ENCODE measurements at regions not wholly inside any gene's neighbourhood (a gene's known extent, or its start where the extent isn't known, plus 50 kb on each side); places are given as distances from the start of the nearest gene placed in this dataset.

DNA sequence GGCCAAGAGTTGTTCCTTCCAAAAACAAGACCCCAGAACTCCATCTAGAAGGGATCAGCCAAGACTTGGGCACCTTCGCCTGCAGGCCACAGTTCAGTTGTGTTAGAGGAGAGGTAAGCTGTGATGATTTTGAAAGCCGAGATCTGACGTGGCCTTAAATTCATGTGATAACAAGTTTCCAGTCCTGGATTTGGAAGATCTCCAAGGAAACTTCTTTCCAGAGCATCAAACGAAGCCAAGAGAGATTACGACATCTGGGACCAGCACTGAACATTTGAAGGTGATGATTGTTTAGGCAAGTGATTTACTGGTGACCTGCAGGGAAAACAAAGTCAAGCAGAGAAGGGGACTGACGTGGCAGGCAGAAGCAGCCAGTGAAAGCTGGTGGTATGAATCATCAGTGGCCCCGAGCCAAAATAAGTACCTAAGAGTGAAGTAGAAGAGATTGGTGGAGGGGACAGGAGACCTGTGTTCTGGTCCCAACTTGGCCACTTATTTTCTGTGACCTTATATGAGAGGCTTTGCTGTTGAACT, 339.0 kb upstream of the PROK2 start:
- peak; percentile 66 for DNase-seq (ENCODE audit: low read depth)
- no peak overlapping the region for H3K4me3 ChIP-seq (ENCODE audit: low read depth, low read length)
- in situ Hi-C loops (cut with HindIII; ENCODE audit: low sequenced_read_pairs), result no loop called here
- TF ChIP-seq, protein P1, sequence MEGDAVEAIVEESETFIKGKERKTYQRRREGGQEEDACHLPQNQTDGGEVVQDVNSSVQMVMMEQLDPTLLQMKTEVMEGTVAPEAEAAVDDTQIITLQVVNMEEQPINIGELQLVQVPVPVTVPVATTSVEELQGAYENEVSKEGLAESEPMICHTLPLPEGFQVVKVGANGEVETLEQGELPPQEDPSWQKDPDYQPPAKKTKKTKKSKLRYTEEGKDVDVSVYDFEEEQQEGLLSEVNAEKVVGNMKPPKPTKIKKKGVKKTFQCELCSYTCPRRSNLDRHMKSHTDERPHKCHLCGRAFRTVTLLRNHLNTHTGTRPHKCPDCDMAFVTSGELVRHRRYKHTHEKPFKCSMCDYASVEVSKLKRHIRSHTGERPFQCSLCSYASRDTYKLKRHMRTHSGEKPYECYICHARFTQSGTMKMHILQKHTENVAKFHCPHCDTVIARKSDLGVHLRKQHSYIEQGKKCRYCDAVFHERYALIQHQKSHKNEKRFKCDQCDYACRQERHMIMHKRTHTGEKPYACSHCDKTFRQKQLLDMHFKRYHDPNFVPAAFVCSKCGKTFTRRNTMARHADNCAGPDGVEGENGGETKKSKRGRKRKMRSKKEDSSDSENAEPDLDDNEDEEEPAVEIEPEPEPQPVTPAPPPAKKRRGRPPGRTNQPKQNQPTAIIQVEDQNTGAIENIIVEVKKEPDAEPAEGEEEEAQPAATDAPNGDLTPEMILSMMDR (IDR thresholded peaks at IDR 0.05; ENCODE audit: low read depth, low read length, missing control alignments), result no peak

DNA sequence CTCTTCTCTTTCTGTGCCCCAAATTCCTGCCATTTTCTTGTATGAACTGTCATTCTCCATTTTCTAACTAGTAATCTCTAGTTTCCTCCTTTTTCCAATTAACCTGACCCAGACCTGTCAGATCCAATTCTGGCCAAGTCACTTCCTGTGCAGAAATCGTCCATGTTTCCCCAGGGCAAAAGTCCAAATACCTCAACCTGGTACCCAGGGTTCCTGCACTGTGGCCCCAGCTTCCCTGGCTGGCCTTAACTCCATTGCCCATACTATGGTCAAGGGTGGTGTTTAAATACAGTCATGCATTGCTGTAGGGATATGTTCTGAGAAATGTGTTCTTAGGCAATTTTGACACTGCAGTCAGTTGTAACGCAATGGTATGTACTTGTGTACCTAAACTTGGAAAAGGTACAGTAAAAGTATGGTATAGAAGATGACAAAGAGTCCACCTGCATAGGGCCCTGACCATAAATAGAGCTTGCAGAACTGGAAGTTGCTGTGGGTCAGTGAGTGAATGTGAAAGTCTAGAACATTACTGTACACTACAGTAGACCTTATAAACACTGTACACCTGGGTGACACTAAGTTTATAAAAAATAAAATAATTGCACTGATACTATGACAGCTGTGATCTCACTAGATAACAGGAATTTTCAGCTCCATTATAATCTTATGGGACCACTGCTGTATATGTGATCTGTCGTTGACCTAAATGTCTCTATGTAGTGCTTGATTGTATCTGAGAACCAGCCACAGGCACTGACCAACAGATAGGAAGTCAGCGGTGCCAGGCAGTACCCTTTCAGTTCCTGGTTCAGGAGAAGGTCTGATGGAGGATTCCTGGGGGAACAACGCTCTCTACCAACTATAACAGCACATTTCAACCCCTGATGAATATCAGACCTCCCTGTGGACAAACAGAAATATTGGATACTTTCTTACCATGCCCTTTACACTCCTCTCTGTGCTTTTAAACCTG, 336.1 kb upstream of the PROK2 start:
- no peak overlapping the region for H3K4me3 ChIP-seq (ENCODE audit: low read depth, low read length)
- TF ChIP-seq, protein P1 (IDR thresholded peaks at IDR 0.05; ENCODE audit: low read depth, low read length, missing control alignments), result no peak
- in situ Hi-C loops (cut with HindIII; ENCODE audit: low sequenced_read_pairs), result no loop called here
- DNase-seq (ENCODE audit: low read depth), result no peak

DNA sequence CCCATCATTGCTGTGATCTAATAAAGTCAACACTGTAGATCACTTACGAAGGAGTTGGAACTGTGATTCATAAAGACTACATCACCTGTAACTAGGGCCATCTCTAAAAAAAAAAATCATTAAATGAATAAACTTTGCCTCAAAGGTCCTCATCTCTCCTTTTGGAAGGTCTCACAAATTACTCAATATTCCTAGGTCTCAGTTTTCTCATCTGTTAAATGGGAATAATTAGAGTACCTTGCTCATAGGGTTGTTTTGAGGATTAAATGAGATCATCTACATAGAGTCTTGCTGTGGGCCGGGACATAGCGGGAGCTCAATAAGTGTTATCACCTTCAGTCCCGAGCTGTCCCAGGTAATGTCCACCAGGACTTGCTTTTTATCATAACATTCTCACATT, 335.1 kb upstream of the PROK2 start:
- no peak overlapping the region for H3K4me3 ChIP-seq (ENCODE audit: low read depth, low read length)
- TF ChIP-seq, protein P1 (IDR thresholded peaks at IDR 0.05; ENCODE audit: low read depth, low read length, missing control alignments), result no peak
- no peak for DNase-seq (ENCODE audit: low read depth)
- in situ Hi-C loops (cut with HindIII; ENCODE audit: low sequenced_read_pairs), result no loop called here

DNA sequence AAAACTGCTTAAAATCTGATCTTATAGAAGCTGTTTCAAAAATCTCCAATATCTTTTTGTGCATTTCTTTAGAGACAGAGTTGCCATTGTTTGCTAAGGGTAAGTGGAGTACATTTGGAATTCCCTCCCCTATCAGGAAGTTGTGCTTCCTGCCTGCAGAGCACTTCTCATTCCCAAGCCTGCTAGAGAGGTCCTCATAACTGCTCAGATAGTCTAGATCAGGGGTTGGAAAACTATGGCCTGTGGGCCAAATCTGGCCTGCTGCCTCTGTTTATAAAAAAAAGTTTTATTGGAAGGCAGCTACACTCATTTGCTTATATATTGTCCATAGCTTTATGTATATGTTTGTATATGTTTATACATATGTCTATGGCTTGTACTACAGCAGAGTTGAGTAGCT, 333.7 kb upstream of the PROK2 start:
- DNase-seq (ENCODE audit: low read depth), result no peak
- in situ Hi-C loops (cut with HindIII; ENCODE audit: low sequenced_read_pairs), result no loop called here
- no peak overlapping the region for H3K4me3 ChIP-seq (ENCODE audit: low read depth, low read length)
- TF ChIP-seq, protein P1 (IDR thresholded peaks at IDR 0.05; ENCODE audit: low read depth, low read length, missing control alignments), result no peak

DNA sequence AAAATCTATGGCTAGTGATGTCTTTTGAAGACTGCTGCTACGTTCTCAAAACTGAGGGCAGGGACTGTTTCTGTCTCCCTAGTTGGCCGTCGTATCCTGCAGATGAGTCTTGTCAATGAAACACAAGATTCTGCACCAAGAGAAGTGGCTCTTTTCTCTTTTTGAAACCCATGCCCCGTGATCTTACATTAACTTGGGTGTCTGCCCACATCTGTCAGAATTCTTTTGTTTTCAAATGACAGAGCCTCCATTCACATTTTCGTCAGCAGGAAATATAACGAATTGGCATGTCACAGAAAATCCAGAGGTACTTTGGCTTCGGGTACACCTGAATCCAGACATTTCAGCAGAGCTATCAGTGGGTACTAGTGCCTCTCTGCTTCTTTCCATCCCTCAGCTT, 331.3 kb upstream of the PROK2 start:
- H3K4me3 ChIP-seq (ENCODE audit: low read depth, low read length), result no peak overlapping the region
- no peak for DNase-seq (ENCODE audit: low read depth)
- TF ChIP-seq, protein P1 (IDR thresholded peaks at IDR 0.05; ENCODE audit: low read depth, low read length, missing control alignments), result no peak
- in situ Hi-C loops (cut with HindIII; ENCODE audit: low sequenced_read_pairs), result no loop called here

DNA sequence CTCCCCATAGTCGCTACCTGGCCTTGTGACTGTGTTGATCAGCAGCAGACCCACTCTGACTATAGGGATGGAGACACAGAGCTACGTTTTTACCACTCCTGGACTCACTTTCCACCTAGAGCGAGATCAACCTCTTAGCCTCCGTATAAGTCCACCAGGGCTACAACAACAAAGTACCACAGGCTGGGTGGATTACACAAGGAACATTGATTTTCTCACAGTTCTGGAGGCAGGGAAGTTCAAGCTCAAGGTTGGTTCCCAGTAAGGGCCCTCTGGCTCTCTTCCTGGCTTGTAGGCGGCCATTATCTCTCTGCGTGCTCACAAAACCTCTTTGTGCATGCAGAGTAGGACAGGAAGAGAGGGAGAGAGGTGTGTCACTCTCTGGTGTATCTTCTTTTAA, 330.4 kb upstream of the PROK2 start:
- in situ Hi-C loops (cut with HindIII; ENCODE audit: low sequenced_read_pairs), result no loop called here
- DNase-seq (ENCODE audit: low read depth), result no peak
- TF ChIP-seq, protein P1 (IDR thresholded peaks at IDR 0.05; ENCODE audit: low read depth, low read length, missing control alignments), result no peak
- H3K4me3 ChIP-seq (ENCODE audit: low read depth, low read length), result no peak overlapping the region
